ENCODE measurements at regions not wholly inside any gene's neighbourhood (a gene's known extent, or its start where the extent isn't known, plus 50 kb on each side); places are given as distances from the start of the nearest gene placed in this dataset.

- Histone ChIP-seq H3K4me3 (ENCODE audit: low read depth, low read length) (no peak overlapping the region), H3K36me3 (ENCODE audit: control insufficient read depth, insufficient read depth, low read length) (no peaks in the 10 kb centered on the region), H3K27me3 (ENCODE audit: control insufficient read depth, insufficient read depth, low read length) (no peaks in the 10 kb centered on the region)
- DNase-seq (ENCODE audit: low read depth) (no peak), FAIRE-seq (no peak)
- no peak for TF ChIP-seq CTCF (IDR thresholded peaks at IDR 0.05; ENCODE audit: insufficient read depth, low read length, severe bottlenecking)
These were observed 284.7 kb upstream of the IRX2 start for GRCh38 chr5:3036041-3036788.

- TF ChIP-seq CTCF (IDR thresholded peaks at IDR 0.05; ENCODE audit: insufficient read depth, low read length, severe bottlenecking): no peak
- H3K36me3 ChIP-seq (ENCODE audit: control insufficient read depth, insufficient read depth, low read length): no peaks in the 10 kb centered on the region
- H3K27me3 ChIP-seq (ENCODE audit: control insufficient read depth, insufficient read depth, low read length): no peaks in the 10 kb centered on the region
- H3K4me3 ChIP-seq (ENCODE audit: low read depth, low read length): no peak overlapping the region
- no peak for DNase-seq (ENCODE audit: low read depth)
- no peak for FAIRE-seq
These were observed 284.0 kb upstream of the IRX2 start for GRCh38 chr5:3035452-3035851.

- DNase-seq (ENCODE audit: low read depth) (no peak), FAIRE-seq (no peak)
- TF ChIP-seq CTCF (IDR thresholded peaks at IDR 0.05; ENCODE audit: insufficient read depth, low read length, severe bottlenecking): no peak
- no peaks in the 10 kb centered on the region for H3K27me3 ChIP-seq (ENCODE audit: control insufficient read depth, insufficient read depth, low read length)
- no peak overlapping the region for H3K4me3 ChIP-seq (ENCODE audit: low read depth, low read length)
- no peaks in the 10 kb centered on the region for H3K36me3 ChIP-seq (ENCODE audit: control insufficient read depth, insufficient read depth, low read length)
These were observed 283.4 kb upstream of the IRX2 start for GRCh38 chr5:3034881-3035280.

- Histone ChIP-seq H3K27me3 (ENCODE audit: control insufficient read depth, insufficient read depth, low read length) (no peaks in the 10 kb centered on the region), H3K36me3 (ENCODE audit: control insufficient read depth, insufficient read depth, low read length) (no peaks in the 10 kb centered on the region), H3K4me3 (ENCODE audit: low read depth, low read length) (no peak overlapping the region)
- TF ChIP-seq CTCF (IDR thresholded peaks at IDR 0.05; ENCODE audit: insufficient read depth, low read length, severe bottlenecking): no peak
- FAIRE-seq (no peak), DNase-seq (ENCODE audit: low read depth) (no peak)
These were observed 283.0 kb upstream of the IRX2 start for GRCh38 chr5:3034449-3034848.

GRCh38 chr5:3033033-3033755 is 281.7 kb upstream of the IRX2 start:
- no peak for TF ChIP-seq CTCF (IDR thresholded peaks at IDR 0.05; ENCODE audit: insufficient read depth, low read length, severe bottlenecking)
- DNase-seq (ENCODE audit: low read depth) (no peak), FAIRE-seq (no peak)
- Histone ChIP-seq H3K27me3 (ENCODE audit: control insufficient read depth, insufficient read depth, low read length) (no peaks in the 10 kb centered on the region), H3K36me3 (ENCODE audit: control insufficient read depth, insufficient read depth, low read length) (no peaks in the 10 kb centered on the region), H3K4me3 (ENCODE audit: low read depth, low read length) (no peak overlapping the region)
